Thyroid gland (tissue), 4 donors: ENCODE measurements at regions not wholly inside any gene's neighbourhood (a gene's known extent, or its start where the extent isn't known, plus 50 kb on each side); places are given as distances from the start of the nearest gene placed in this dataset.

Experiments
- POLR2A ChIP-seq, 2 donors: fragments of 450-650 bp; IDR thresholded peaks; one replicate each; pipeline ENCODE4 v1.6.1; 2017; ENCODE audit warnings: antibody characterized with exemption in 2 of 2, mild to moderate bottlenecking in 2 of 2, moderate library complexity in 1 of 2
- TF ChIP-seq, protein P1 (sequence below), 6 experiments: fragments of 200-600 bp in 3 of 6; fragments of 450-650 bp in 3 of 6; sonication (generic) in 3 of 6; IDR thresholded peaks; one replicate each; pipeline ENCODE4 v1.5.1; 2016 to 2019; ENCODE audit warnings: antibody characterized with exemption in 6 of 6, mild to moderate bottlenecking in 2 of 6, inconsistent platforms in 1 of 6, moderate library complexity in 1 of 6

DNA sequence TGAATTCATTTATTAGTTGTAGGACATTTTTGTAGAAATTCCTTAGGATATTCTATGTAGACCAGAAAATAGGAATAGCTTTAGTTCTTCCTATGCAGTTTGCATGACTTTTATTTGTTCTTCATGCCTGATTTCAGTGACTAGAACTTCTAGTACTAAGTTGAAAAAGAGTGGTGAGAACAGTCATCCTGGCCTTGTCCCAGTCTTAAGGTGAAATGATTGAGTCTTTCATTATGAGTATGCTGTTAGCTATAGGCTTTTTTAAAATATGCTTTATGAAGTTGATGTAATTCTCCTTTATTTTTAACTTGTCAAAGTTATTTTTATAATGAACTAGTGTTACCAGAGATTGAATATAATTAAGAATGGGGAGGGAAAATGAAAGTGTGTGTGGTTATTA is 690.1 kb upstream of the KLHL1 start:
- TF ChIP-seq, protein P1, sequence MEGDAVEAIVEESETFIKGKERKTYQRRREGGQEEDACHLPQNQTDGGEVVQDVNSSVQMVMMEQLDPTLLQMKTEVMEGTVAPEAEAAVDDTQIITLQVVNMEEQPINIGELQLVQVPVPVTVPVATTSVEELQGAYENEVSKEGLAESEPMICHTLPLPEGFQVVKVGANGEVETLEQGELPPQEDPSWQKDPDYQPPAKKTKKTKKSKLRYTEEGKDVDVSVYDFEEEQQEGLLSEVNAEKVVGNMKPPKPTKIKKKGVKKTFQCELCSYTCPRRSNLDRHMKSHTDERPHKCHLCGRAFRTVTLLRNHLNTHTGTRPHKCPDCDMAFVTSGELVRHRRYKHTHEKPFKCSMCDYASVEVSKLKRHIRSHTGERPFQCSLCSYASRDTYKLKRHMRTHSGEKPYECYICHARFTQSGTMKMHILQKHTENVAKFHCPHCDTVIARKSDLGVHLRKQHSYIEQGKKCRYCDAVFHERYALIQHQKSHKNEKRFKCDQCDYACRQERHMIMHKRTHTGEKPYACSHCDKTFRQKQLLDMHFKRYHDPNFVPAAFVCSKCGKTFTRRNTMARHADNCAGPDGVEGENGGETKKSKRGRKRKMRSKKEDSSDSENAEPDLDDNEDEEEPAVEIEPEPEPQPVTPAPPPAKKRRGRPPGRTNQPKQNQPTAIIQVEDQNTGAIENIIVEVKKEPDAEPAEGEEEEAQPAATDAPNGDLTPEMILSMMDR (IDR thresholded peaks at IDR 0.05) = no peak
- TF ChIP-seq POLR2A (IDR thresholded peaks at IDR 0.05) = no peak
